AG09319 (cell line): ENCODE measurements at regions not wholly inside any gene's neighbourhood (a gene's known extent, or its start where the extent isn't known, plus 50 kb on each side); places are given as distances from the start of the nearest gene placed in this dataset.
"Not testable (repeated sequence)": the region's sequence is repeated elsewhere in the genome, so short reads cannot be mapped to it uniquely, and the experiment has no call there.

ENCODE experiments used
- DNase-seq: peaks from one replicate; pipeline ENCODE4 v3.0.0-alpha.2; 2010; ENCODE audit warnings: low read depth; ENCODE audit errors: extremely low read depth
- CTCF ChIP-seq: IDR thresholded peaks from 2 replicates; pipeline ENCODE4 v1.5.1; 2011; ENCODE audit warnings: low read depth, mild to moderate bottlenecking, inconsistent platforms, low read length, moderate library complexity

DNA sequence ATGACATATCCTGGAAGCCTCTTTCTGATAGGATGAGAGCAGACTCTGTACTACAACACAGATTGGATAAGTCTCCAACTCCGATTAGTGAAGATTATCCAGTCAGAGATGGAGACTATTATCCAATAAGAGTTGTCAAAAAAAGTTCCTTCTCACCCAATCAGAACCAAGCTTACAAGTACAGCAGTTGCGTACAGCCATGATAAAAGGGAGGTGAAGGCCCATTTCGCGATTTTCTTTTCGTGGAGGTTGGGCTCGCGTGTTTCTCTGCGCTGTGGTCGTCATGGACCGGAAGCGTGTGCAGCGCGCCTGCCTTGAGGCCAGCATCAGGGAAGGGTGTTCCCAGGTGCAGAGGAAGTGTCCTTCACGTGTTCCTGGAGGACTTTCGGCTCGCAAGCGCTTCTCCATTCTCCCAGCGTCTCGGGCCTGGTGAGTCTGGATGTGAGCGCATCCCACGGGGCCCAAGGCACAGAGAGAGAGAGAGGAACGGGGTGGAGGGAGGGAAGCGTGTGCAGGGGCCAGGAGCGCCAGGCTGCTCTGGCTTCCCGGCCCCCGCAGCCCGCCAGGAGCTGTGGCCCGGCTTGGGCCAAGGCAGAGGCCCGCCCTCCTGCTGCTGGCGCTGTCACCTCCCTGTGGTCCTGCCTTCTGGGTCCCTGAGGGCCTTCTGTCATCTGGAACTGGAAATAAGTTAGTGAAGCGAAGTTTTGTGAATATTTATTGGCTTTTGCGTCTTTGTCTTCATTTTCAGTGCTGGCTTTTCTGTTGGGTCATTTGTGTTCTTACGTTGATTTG, 53.9 kb downstream of the CDRT15L2 start:
- not testable (repeated sequence) for DNase-seq

- not testable (repeated sequence) for DNase-seq
Observed at GRCh38 chr17:20640147-20640546, 60.6 kb downstream of the CDRT15L2 start.

DNA sequence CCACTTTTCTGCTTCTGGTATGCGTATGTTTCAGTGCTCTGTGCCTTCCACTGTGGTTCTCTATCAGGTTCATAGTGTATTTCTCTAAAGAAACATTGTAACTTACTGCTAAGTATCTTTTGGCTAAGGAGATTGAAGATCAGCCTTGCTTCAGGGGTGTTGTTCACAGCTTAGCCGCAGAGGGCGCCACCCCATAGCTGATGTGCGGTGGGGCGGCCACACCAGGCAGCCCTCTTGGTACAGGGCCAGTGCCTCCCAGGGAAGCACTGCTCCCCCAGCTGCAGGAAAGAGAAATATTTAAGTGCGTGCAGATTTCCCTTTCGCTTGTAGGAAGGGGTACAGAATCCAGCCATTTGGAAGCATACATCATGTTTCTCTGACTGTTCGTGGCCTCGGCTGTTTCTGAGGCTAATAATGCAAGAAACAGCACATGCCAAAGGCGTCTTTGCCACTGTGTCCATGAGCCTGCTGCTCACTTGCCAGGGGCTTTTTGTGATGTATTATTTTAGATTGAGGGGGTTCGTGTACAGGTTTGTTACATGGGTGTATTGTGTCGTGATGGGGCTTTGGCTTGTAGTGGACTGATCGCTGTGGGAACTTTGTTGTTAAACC, 67.2 kb downstream of the CDRT15L2 start:
- not testable (repeated sequence) for DNase-seq
- peak; percentile 19 for TF ChIP-seq CTCF

DNA sequence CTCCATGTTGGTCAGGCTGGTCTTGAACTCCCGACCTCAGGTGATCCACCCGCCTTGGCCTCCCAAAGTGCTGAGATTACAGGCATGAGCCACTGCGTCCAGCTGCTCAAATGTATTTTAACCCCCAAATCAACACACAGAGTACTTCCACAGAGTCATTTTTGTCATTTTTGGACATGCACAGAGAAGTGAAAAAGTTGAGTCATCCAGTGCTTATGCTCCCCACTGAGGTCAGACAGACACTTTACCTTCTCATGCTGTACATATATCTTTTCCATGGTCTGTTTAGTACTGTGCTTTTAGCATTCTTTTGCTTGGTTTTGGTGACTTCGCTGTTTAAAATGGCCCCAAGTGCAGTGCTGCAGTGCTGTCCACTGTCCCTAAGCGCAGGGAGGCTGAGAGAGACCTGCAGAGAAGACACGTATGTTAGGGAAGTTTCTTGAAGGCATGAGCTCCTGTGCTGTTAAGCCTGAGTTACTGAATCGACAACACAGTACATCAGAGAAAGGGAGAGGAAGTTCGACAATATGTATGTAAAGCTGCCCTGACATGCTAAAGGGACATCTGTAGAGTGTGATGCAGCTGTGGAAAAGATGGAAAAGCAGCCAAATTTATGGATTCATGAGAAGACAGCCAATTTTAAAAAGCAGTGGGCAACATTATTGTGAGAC, 69.7 kb downstream of the CDRT15L2 start:
- DNase-seq, result not testable (repeated sequence)

DNA sequence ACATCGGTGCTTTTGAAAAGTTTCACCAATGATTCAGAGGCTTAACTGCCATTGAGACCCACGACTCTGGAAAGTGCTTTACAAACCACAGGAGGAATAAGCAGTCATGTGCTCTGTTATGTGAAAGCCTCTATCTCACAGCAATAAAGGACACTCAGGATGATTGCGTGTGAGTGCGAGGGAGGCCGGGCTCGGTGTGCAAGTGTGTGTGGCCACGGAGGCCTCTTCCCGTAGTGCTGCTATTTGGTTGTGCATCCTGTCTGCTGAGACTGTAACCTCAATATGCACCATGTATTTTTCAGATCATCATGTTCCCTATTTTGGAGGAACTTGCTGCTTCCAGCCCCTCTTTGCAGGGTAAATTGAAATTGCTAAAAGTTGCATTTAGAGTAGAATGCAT, 71.5 kb downstream of the CDRT15L2 start:
- DNase-seq, result not testable (repeated sequence)

DNA sequence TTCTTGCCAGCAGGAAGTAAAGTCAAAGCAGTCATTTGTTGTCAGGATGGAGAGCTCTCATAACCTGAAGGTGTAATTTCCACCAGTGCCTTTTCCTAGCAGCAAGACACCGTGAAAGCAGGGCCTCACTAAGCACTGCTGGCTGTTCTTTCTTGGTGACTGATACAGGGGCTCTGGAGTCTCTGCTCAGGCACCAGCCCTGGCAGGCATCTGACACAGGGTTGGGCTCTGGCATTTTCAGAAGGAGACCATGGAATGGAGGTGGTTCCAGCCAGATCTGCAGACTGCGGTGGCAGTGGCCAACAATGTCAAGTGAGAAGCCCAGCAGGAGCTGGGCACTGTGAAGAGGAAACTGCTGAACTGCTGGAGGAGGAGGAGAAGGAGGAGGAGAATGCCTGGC, 72.2 kb downstream of the CDRT15L2 start:
- not testable (repeated sequence) for DNase-seq

- DNase-seq, result not testable (repeated sequence)
Observed at GRCh38 chr17:20653391-20653790, 73.9 kb downstream of the CDRT15L2 start.

GRCh38 chr17:20654114-20654513, 74.6 kb downstream of the CDRT15L2 start:
- peak; percentile 2 for DNase-seq

DNA sequence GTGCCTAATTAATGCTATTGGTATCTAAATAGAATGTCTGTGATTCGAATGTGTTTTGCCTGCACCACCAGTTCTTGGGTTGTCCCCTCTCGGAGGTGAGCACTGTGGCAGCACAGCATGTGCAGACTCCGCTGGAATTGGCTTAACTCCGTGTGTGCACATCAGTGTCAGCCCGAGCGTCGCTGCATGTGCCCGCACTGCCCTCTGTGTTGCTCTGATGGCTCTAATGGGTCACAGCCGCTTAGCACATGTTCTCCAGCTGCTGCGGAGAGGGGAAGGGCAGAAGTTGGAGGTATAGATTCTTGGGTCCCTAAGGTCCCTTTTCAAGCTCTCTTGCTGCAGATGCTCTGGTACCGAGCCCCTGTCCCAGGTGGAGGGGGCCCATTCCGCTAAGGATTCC, 75.1 kb downstream of the CDRT15L2 start:
- DNase-seq, result not testable (repeated sequence)

DNA sequence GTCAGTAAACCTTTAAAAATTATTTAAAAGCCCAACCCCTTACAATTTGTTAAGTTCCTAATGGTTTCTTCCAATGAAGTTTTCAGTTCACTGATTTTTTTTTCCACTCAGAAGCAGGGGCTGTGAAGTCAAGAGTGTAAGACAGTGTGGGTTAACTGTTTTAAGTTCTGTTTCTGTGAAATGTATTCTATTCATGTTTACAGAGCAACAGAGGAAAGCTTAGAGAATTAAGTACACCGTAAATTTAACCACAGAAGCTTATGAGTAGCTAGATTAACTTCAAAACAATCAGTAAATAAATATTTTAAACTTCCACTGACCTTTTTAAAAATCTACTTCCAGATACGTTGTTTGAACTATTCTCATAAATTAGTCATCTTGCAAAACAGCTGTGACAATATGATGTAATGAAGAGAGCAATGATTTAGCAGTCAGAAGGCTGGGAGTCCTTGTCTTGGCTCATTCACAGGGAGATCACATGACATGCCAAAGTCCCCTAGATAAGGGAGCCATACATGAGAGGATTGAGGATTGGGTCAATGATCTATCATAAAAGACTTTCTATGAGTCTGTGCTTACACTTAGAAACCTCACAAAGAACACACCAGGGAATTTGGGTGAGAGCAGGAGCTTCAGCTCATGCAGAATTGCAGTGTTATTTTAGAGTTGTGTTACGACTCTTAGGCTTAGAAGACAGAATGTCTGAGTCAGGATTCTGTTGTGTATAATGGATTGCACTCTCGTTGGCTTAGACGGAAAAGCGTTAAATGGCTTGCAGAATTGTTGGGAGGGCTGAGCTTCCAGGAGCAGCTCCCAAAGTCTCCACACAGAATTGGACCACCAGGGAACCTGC, 85.8 kb downstream of the CDRT15L2 start:
- DNase-seq, result not testable (repeated sequence)

DNA sequence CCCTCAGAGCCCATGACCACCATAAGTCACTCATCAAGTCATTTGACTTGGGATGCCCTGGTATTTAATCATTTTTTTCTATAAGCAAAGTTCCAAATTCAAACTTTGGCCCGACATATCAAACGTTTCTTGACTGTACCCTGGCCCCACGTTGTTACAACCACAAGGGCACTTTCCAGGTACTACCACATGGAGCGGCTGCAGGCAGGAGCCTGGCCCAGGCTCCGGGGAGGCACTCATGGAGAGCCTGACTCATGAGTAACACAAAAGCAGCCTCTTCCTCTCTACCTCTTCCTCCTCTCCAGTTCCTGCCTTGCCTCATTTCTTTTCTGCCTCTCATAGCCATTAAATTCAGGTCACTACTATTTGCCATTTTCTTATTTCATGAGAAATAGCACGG, 87.2 kb downstream of the CDRT15L2 start:
- not testable (repeated sequence) for DNase-seq

GRCh38 chr17:20667712-20668111, 88.2 kb downstream of the CDRT15L2 start:
- not testable (repeated sequence) for DNase-seq

GRCh38 chr17:20668316-20668715, 88.8 kb downstream of the CDRT15L2 start:
- not testable (repeated sequence) for DNase-seq

- not testable (repeated sequence) for DNase-seq
Observed at GRCh38 chr17:20668868-20669267, 89.3 kb downstream of the CDRT15L2 start.

DNA sequence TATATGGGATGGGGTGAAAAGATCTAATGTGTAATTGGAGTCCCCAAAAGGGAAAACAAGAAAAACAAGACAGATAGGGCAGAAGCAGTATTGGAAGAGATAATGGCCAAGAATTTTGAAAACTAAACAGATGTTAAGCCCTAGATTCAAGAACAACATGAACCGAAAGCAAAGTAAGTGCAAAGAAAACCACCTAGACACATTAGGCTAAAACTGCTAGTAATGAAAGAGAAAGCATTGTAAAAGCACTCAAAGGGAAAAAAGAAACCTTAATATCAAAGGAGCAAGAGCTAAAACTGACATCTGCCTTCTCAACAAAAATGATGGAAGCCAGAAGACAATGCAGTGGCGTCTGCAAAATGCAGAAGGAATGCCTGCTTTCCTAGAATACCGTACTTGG, 91.0 kb downstream of the CDRT15L2 start:
- not testable (repeated sequence) for DNase-seq

DNA sequence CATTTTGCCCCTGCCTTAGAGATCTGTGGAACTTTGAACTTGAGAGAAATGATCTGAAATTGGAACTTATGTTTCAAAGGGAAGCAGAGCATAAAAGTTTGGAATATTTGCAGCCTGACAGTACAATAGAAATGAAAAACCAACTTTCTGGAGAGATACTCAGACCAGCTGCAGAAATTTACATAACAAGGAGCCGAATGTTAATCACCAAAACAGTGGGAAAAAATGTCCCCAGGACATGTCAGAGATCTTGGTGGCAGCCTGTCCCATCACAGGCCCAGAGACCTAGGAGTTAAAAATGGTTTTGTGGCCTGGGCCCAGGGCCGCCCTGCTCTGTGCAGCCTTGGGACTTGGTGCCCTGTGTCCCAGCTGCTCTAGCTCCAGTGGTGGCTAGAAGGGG, 94.8 kb downstream of the CDRT15L2 start:
- DNase-seq, result not testable (repeated sequence)

GRCh38 chr17:20675707-20676106, 96.2 kb downstream of the CDRT15L2 start:
- not testable (repeated sequence) for DNase-seq

DNA sequence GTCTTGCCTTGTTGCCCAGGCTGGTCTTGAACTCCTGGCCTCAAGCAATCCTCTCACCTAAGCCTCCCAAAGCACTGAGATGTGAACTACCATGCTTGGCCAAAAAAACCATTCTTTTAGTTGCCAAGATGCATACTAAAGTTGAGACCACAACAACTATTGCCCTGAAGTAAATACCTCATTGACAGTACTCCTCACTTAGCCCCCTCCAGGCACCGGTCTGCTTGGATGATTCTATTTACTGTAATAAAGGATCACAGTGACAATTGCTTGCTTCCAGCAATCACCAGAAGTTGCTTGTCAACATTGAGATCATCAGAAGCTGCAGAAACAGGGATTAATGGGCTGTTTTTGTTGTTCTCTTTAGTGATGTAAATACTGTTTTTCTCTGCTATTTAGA, 97.1 kb downstream of the CDRT15L2 start:
- DNase-seq, result not testable (repeated sequence)

GRCh38 chr17:20677469-20677868, 97.9 kb downstream of the CDRT15L2 start:
- not testable (repeated sequence) for DNase-seq
